HEK293T (cell line): ENCODE measurements at regions not wholly inside any gene's neighbourhood (a gene's known extent, or its start where the extent isn't known, plus 50 kb on each side); places are given as distances from the start of the nearest gene placed in this dataset.
A peak's percentile ranks its signal among the peaks of the same experiment; 100 is the strongest.

Source experiments
- CTCF ChIA-PET: fragments of 350-600 bp; formaldehyde crosslinking; extraction: SDS; loops from one replicate; lab custom pipeline; 2021; ENCODE audit warnings: antibody characterized with exemption, inconsistent platforms; lab: Yijun Ruan, JAX
- POLR2A ChIA-PET: fragments of 350-600 bp; formaldehyde crosslinking; extraction: SDS; loops from one replicate; lab custom pipeline; 2020; ENCODE audit warnings: antibody characterized with exemption, inconsistent platforms; lab: Yijun Ruan, JAX
- DNase-seq: peaks from one replicate; pipeline ENCODE4 v3.0.0; 2012; ENCODE audit warnings: mixed read lengths; ENCODE audit errors: extremely low spot score
- ARNT ChIP-seq: fragments of 450-650 bp; IDR thresholded peaks from 2 replicates; pipeline ENCODE4 v1.6.1; 2017; ENCODE audit warnings: mild to moderate bottlenecking
- BHLHE40 ChIP-seq: fragments of 450-650 bp; IDR thresholded peaks from 2 replicates; pipeline ENCODE4 v1.6.1; 2016; ENCODE audit warnings: mild to moderate bottlenecking, moderate library complexity, borderline replicate concordance
- CTBP1 ChIP-seq: fragments of 450-650 bp; IDR thresholded peaks from 2 replicates; pipeline ENCODE4 v1.6.1; 2016; ENCODE audit warnings: borderline replicate concordance
- ELF4 ChIP-seq: fragments of 450-650 bp; IDR thresholded peaks from 2 replicates; pipeline ENCODE4 v1.6.1; 2017; ENCODE audit warnings: antibody characterized with exemption
- FOXA1 ChIP-seq: fragments of 450-650 bp; IDR thresholded peaks from 2 replicates; pipeline ENCODE4 v1.6.1; 2016; ENCODE audit warnings: mild to moderate bottlenecking
- FOXK2 ChIP-seq: fragments of 450-650 bp; IDR thresholded peaks from 2 replicates; pipeline ENCODE4 v1.6.1; 2016; ENCODE audit warnings: mild to moderate bottlenecking
- FOXM1 ChIP-seq: fragments of 450-650 bp; IDR thresholded peaks from 2 replicates; pipeline ENCODE4 v1.6.1; 2017; ENCODE audit warnings: mild to moderate bottlenecking, borderline replicate concordance
- HDGF ChIP-seq: fragments of 450-650 bp; IDR thresholded peaks from 2 replicates; pipeline ENCODE4 v1.6.1; 2017; ENCODE audit warnings: antibody characterized with exemption, borderline replicate concordance
- L3MBTL2 ChIP-seq: fragments of 450-650 bp; conservative IDR thresholded peaks from 2 replicates; pipeline ENCODE4 v1.6.1; 2016; ENCODE audit warnings: mild to moderate bottlenecking
- LEF1 ChIP-seq: fragments of 450-650 bp; IDR thresholded peaks from 2 replicates; pipeline ENCODE4 v1.6.1; 2017; ENCODE audit warnings: mild to moderate bottlenecking, borderline replicate concordance
- NFRKB ChIP-seq: fragments of 450-650 bp; IDR thresholded peaks from 2 replicates; pipeline ENCODE4 v1.6.1; 2016; ENCODE audit warnings: mild to moderate bottlenecking, moderate library complexity
- PKNOX1 ChIP-seq: fragments of 450-650 bp; IDR thresholded peaks from 2 replicates; pipeline ENCODE4 v1.6.1; 2016
- SP1 ChIP-seq: fragments of 450-650 bp; IDR thresholded peaks from 2 replicates; pipeline ENCODE4 v1.6.1; 2017
- SUZ12 ChIP-seq: fragments of 450-650 bp; IDR thresholded peaks from 2 replicates; pipeline ENCODE4 v1.6.1; 2016; ENCODE audit warnings: mild to moderate bottlenecking
- TARDBP ChIP-seq: fragments of 450-650 bp; IDR thresholded peaks from 2 replicates; pipeline ENCODE4 v1.6.1; 2016
- ZNF384 ChIP-seq: fragments of 450-650 bp; IDR thresholded peaks from 2 replicates; pipeline ENCODE4 v1.6.1; 2016

- no peak for DNase-seq
- ChIA-PET CTCF (no interaction called here), POLR2A (no interaction called here)
- TF ChIP-seq ARNT (no peak), TARDBP (no peak), HDGF (no peak), FOXA1 (no peak), FOXK2 (no peak), L3MBTL2 (no peak)
Measured at GRCh38 chr5:67465537-67466207, 269.1 kb upstream of the CD180 start.

- ChIA-PET POLR2A (interaction anchor here (0.6 kb wide), 1 partner anchor 1133 kb away, joined by 3 read pairs; no protein-coding TSS in a partner anchor), CTCF (no interaction called here)
- TF ChIP-seq HDGF (no peak), CTBP1 (no peak), ARNT (no peak), TARDBP (no peak), SP1 (no peak), BHLHE40 (no peak)
- DNase-seq, result no peak
Measured at GRCh38 chr5:67462147-67462546, 265.5 kb upstream of the CD180 start.

- POLR2A ChIA-PET, result no interaction called here
- TF ChIP-seq ZNF384, result no peak
- no peak for TF ChIP-seq ARNT
- no peak for TF ChIP-seq ELF4
- TF ChIP-seq NFRKB, result no peak
- TF ChIP-seq FOXM1, result no peak
- CTCF ChIA-PET, result interaction anchor here (0.6 to 0.9 kb wide), 2 partner anchors 11 to 22 kb away, joined by 3 to 10 read pairs; no protein-coding TSS in a partner anchor
- DNase-seq, result no peak
Measured at GRCh38 chr5:67459253-67459652, 262.7 kb upstream of the CD180 start.

GRCh38 chr5:67455970-67456369 is 259.4 kb upstream of the CD180 start:
- TF ChIP-seq FOXA1, result no peak
- no peak for TF ChIP-seq HDGF
- CTCF ChIA-PET, result no interaction called here
- POLR2A ChIA-PET, result no interaction called here
- no peak for DNase-seq

GRCh38 chr5:67454957-67455561 is 258.5 kb upstream of the CD180 start:
- POLR2A ChIA-PET, result no interaction called here
- CTCF ChIA-PET, result no interaction called here
- TF ChIP-seq FOXK2 (no peak), BHLHE40 (no peak), FOXM1 (no peak), PKNOX1 (no peak), NFRKB (no peak), SP1 (no peak), TARDBP (no peak), ARNT (no peak), ZNF384 (no peak), L3MBTL2 (no peak), HDGF (no peak), CTBP1 (no peak), SUZ12 (no peak), ELF4 (no peak), LEF1 (no peak), FOXA1 (no peak)
- no peak for DNase-seq

GRCh38 chr5:67453111-67453905 is 256.7 kb upstream of the CD180 start:
- ChIA-PET POLR2A (no interaction called here), CTCF (no interaction called here)
- TF ChIP-seq FOXK2 (no peak), PKNOX1 (no peak), NFRKB (no peak), FOXM1 (no peak), TARDBP (no peak), HDGF (no peak), LEF1 (no peak), L3MBTL2 (no peak), CTBP1 (no peak), BHLHE40 (no peak), SP1 (no peak)
- DNase-seq, result no peak

GRCh38 chr5:67451640-67452279 is 255.2 kb upstream of the CD180 start:
- TF ChIP-seq SP1 (no peak), ELF4 (no peak), LEF1 (no peak), PKNOX1 (peak; percentile 63), CTBP1 (no peak), SUZ12 (no peak), BHLHE40 (no peak), NFRKB (no peak), FOXA1 (no peak), L3MBTL2 (no peak), ZNF384 (0 out of 2 replicates have a peak, but pooled peaks have one; percentile 5), ARNT (no peak), FOXK2 (no peak), HDGF (no peak), FOXM1 (no peak)
- no peak for DNase-seq
- ChIA-PET CTCF (interaction anchor here (0.7 kb wide), 1 partner anchor 118 kb away, joined by 3 read pairs; no protein-coding TSS in a partner anchor), POLR2A (no interaction called here)
